ENCODE measurements at regions not wholly inside any gene's neighbourhood (a gene's known extent, or its start where the extent isn't known, plus 50 kb on each side); places are given as distances from the start of the nearest gene placed in this dataset.

DNA sequence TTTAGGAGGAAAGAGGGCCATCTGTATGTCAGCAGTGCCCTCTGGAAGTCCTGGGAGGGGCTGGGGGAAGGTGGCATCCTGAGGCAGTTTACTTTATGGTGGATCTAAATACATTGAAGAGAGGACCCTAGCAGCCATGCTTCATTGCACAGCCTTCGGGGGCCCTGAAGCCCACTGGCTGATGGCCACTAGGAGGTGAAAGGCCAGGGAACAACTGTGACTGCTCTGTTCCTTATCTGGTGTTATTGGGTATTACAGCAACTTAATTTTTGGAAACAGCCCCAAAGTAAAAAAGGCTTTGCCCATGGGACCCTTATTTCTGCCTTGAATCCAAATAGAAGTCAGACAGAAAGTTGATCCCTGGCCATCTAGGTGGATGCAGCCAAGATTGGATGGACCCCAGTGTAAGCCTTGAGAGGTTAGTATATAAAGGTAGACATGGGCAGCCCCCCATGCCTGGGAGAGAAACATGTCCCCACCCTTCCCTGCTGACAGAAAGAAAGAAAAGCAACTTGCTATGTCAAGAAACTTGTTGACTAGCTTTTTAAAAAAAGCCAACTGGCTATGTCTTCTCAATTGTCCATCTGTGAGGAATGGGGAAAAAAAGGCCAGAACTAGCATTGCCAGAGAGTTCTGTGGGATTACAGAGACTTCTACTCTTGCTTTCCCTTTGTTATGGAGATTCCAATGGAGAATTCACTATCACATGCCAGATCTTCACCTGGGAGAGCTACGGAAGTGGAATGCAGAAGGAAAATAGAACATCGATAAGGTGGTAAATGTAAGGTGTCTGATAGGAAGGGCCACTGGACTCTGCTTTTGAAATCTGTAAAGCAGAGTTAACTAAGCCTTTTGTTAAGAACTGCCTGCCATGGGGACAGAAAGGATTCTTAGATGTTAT lies 58.6 kb upstream of the OSR1 start:
- intact Hi-C loops (cut with DNase I): no loop called here
- H3K27me3 ChIP-seq (ENCODE audit: low read depth): no peaks in the 10 kb centered on the region
- ATAC-seq (no peak), DNase-seq (no peak)
- H3K36me3 ChIP-seq: no peaks in the 10 kb centered on the region
- H3K4me1 ChIP-seq: no peaks in the 10 kb centered on the region
- H3K9me3 ChIP-seq: no peaks in the 10 kb centered on the region
- H3K27ac ChIP-seq: no peak overlapping the region
- no peak for TF ChIP-seq CTCF (IDR thresholded peaks at IDR 0.05)
- no peak overlapping the region for H3K4me3 ChIP-seq

- H3K27ac ChIP-seq: no peak overlapping the region
- no peak for TF ChIP-seq CTCF (IDR thresholded peaks at IDR 0.05)
- no peak for ATAC-seq
- H3K4me3 ChIP-seq: no peak overlapping the region
- DNase-seq: no peak
- H3K9me3 ChIP-seq: no peaks in the 10 kb centered on the region
- no peaks in the 10 kb centered on the region for H3K36me3 ChIP-seq
- no peaks in the 10 kb centered on the region for H3K27me3 ChIP-seq (ENCODE audit: low read depth)
- H3K4me1 ChIP-seq: no peaks in the 10 kb centered on the region
- intact Hi-C loops (cut with DNase I): no loop called here
Measured at GRCh38 chr2:19416083-19416482, 57.7 kb upstream of the OSR1 start.

DNA sequence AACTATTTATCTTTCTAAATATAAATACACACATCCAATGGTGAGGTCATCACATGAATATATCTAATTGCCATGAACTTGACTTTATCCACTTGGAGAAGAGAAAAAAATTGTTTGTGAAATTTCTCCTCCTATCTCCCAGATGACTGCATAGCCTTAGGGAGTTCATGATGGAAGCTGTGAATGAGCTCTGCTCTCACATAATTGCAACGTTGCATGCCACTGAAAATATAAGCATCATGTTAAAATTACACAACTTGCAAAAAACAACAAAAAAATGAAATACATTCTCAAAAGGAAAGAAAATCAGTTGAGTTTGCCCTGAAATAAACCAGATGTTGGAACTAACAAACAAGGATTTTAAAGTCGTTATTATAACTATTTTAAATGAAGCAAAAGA lies 50.6 kb upstream of the OSR1 start:
- no peaks in the 10 kb centered on the region for H3K27me3 ChIP-seq (ENCODE audit: low read depth)
- no peak overlapping the region for H3K4me3 ChIP-seq
- TF ChIP-seq CTCF (IDR thresholded peaks at IDR 0.05): no peak
- intact Hi-C loops (cut with DNase I): no loop called here
- no peaks in the 10 kb centered on the region for H3K36me3 ChIP-seq
- H3K4me1 ChIP-seq: no peaks in the 10 kb centered on the region
- no peak for DNase-seq
- H3K9me3 ChIP-seq: no peaks in the 10 kb centered on the region
- H3K27ac ChIP-seq: no peak overlapping the region
- no peak for ATAC-seq

GRCh38 chr2:19408592-19408991 lies 50.2 kb upstream of the OSR1 start:
- TF ChIP-seq CTCF (IDR thresholded peaks at IDR 0.05): no peak
- Histone ChIP-seq H3K9me3 (no peaks in the 10 kb centered on the region), H3K36me3 (no peaks in the 10 kb centered on the region), H3K4me1 (no peaks in the 10 kb centered on the region), H3K27ac (no peak overlapping the region), H3K4me3 (no peak overlapping the region), H3K27me3 (ENCODE audit: low read depth) (no peaks in the 10 kb centered on the region)
- DNase-seq (no peak), ATAC-seq (no peak)
- intact Hi-C loops (cut with DNase I): no loop called here
